ENCODE measurements at regions not wholly inside any gene's neighbourhood (a gene's known extent, or its start where the extent isn't known, plus 50 kb on each side); places are given as distances from the start of the nearest gene placed in this dataset.
"Not testable (repeated sequence)": the region's sequence is repeated elsewhere in the genome, so short reads cannot be mapped to it uniquely, and the experiment has no call there.

DNA sequence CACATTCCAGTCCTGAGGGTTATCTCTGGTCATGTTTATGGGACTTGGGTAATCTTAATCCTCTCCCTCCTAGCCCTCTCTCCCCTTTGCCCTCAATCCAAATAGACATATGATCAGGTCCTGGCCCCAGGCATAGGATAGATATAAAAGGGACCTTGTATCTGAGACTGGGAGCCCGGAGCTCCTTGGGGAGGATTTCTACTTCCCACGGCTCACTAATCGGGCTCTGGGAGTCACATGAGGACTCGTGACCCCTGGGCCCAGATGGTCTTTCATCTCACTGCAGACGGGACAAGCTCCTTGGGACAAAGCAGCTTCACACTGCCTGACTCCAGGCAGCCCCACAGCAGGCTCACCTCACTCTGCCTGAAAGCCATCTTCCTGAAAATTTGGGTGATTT lies 57.8 kb upstream of the LYRM9 start:
- TF ChIP-seq, protein P1, sequence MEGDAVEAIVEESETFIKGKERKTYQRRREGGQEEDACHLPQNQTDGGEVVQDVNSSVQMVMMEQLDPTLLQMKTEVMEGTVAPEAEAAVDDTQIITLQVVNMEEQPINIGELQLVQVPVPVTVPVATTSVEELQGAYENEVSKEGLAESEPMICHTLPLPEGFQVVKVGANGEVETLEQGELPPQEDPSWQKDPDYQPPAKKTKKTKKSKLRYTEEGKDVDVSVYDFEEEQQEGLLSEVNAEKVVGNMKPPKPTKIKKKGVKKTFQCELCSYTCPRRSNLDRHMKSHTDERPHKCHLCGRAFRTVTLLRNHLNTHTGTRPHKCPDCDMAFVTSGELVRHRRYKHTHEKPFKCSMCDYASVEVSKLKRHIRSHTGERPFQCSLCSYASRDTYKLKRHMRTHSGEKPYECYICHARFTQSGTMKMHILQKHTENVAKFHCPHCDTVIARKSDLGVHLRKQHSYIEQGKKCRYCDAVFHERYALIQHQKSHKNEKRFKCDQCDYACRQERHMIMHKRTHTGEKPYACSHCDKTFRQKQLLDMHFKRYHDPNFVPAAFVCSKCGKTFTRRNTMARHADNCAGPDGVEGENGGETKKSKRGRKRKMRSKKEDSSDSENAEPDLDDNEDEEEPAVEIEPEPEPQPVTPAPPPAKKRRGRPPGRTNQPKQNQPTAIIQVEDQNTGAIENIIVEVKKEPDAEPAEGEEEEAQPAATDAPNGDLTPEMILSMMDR (IDR thresholded peaks at IDR 0.05; ENCODE audit: low read depth, low read length): no peak
- no peak for DNase-seq
- H3K27me3 ChIP-seq: peaks cover 5% of the 10 kb centered on the region; the same call in 1 of the 2 replicates
- H3K4me1 ChIP-seq: no peaks in the 10 kb centered on the region
- no peaks in the 10 kb centered on the region for H3K9me3 ChIP-seq
- H3K36me3 ChIP-seq: no peaks in the 10 kb centered on the region
- H3K4me3 ChIP-seq (ENCODE audit: low read depth, low read length): no peak overlapping the region

DNA sequence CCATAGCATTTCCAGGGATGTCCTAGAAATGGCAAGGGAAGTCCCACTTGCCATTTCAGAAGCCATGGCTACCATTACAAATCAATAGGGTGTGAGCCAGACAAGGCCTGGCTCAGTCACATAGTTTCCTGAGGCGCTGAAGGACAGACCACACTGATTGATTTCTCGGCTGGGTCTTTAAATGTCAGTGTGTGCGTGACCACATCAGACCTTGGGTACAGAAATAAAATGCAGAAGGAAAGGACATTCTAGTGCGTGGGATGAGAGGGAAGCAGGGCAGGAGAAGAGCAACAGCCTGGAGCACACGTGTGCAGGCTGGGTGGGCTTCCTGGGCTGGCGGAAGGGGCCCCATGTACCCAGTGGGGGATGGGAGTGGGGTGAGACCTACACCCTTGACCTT lies 58.7 kb upstream of the LYRM9 start:
- no peak overlapping the region for H3K4me3 ChIP-seq (ENCODE audit: low read depth, low read length)
- no peaks in the 10 kb centered on the region for H3K4me1 ChIP-seq
- DNase-seq: no peak
- TF ChIP-seq, protein P1 (IDR thresholded peaks at IDR 0.05; ENCODE audit: low read depth, low read length): no peak
- H3K27me3 ChIP-seq: peaks cover 5% of the 10 kb centered on the region; the same call in 1 of the 2 replicates
- no peaks in the 10 kb centered on the region for H3K36me3 ChIP-seq
- H3K9me3 ChIP-seq: no peaks in the 10 kb centered on the region

DNA sequence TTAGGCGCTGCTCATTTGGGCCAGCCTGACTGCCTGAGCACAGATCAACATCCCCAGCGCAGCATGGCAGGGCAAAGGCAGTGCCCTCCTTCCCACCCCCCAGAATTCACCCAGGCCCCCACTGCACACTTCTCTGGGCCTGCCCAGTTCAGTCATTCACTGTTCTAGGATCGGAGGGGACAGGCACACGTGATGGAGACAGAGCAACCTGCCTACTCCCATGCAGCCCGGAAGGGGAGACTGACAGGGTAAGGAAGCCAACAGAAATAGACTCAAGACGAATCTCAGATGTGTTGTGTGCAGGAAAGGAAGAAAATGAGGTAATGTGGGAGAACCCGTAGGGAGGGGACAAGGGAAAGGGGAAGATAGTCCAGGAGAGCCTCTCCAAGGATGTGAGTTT lies 59.2 kb upstream of the LYRM9 start:
- TF ChIP-seq, protein P1 (IDR thresholded peaks at IDR 0.05; ENCODE audit: low read depth, low read length): no peak
- no peak for DNase-seq
- Histone ChIP-seq H3K9me3 (no peaks in the 10 kb centered on the region), H3K36me3 (no peaks in the 10 kb centered on the region), H3K4me1 (no peaks in the 10 kb centered on the region), H3K4me3 (ENCODE audit: low read depth, low read length) (no peak overlapping the region), H3K27me3 (peaks cover 5% of the 10 kb centered on the region; the same call in 1 of the 2 replicates)

DNA sequence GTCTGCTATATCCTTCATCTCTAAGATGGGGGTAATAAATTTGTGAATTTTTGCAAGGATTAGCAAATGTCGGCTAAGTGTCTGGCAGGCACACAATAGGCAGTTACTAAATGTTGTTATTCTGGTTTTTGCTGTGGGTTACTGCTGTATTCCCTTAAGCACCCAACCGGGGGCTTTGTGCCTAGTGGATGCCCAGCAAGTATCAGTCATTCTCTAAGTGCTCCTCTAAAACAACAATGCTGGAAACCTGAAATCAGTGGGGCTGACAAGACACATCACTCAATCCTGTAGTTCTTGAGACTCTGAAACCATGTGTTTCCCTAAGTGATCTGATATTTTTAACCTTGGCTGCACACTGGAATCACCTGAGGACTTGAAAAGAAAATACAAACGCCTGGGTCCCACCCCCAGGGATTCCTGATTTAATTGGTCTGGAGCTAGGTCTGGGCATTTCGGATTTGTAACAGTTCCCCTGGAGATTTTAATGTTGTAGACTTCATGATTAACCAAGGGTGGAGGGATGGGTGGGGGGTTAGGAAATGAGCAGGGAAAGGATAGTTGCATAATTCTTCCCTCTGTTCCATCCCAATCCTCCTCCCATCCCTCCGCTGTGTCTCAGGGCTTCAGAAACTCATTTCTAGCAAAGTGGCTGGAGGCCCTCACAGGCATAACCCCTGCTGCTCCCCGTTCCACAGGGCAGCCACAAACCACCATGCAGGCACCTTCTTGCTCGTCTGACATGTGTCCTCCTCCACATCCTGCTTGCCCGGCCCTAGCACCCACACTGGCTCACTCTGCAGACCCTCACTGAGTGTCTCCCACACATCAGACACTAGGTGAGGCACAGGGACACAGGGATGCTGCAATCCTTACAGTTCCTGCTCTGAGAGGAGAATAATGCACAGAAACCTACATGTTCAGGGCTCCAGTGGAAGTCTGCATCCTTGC lies 61.7 kb upstream of the LYRM9 start:
- Histone ChIP-seq H3K4me1 (no peaks in the 10 kb centered on the region), H3K36me3 (no peaks in the 10 kb centered on the region), H3K9me3 (no peaks in the 10 kb centered on the region), H3K4me3 (ENCODE audit: low read depth, low read length) (no peak overlapping the region), H3K27me3 (peaks cover 5% of the 10 kb centered on the region; the same call in 1 of the 2 replicates)
- TF ChIP-seq, protein P1 (IDR thresholded peaks at IDR 0.05; ENCODE audit: low read depth, low read length): no peak
- DNase-seq: no peak

DNA sequence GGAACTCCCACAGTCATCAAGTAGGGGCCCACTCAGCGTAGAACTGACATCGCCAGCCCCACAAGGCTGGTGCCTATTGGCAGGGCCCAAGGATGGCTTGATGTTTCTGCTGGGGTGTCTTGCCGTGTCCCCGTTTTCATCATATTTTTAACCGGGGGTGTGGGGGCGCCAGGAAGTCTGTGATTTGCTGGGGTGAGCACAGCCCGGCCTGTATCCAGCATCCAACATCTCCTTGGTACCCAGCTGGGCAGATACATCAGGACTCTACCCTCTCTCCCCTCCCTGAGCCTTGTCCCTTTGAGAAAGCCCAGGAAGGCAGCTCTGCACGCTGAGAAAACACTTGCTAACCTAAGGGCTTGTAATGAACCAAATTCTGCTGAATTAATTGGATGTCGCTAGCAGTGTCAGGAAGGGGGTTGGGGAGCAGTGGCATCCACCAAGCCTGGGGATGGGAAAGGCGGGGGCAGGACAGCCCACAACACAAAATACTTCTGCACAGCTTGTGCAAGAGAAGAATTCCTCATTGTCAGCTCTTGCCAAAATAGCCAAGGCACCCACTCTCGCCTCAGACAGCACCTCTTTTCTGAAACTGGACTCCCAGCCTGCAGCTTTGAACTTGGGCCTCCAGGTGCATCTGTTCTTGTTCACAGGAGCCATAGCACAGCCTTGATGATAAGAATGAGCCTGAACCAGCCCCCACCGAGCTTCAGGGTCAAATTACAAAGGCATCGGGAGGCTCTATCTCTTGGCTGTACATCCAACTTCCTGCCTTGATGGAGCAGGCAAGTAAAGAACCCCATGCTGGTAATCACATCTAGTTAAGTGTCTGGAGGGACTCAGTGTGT lies 63.7 kb upstream of the LYRM9 start:
- Histone ChIP-seq H3K4me3 (ENCODE audit: low read depth, low read length) (no peak overlapping the region), H3K9me3 (no peaks in the 10 kb centered on the region), H3K4me1 (no peaks in the 10 kb centered on the region), H3K36me3 (no peaks in the 10 kb centered on the region), H3K27me3 (peaks cover 5% of the 10 kb centered on the region; the same call in 1 of the 2 replicates)
- TF ChIP-seq, protein P1 (IDR thresholded peaks at IDR 0.05; ENCODE audit: low read depth, low read length): no peak
- DNase-seq: peak; percentile 3

DNA sequence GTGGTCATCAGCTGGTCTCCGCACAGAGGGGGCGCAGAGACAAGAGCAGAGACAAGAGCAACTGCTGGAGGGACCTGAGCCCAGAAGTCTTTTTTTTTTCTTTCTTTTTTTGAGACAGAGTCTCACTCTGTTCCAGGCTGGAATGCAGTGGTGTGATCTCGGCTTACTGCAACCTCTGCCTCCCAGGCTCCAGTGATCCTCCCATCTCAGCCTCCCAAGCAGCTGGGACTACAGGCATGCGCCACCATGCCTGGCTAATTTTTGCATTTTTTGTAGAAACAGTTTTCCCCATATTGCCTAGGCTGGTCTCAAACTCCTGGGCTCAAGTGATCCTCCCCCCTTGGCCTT lies 64.3 kb upstream of the LYRM9 start:
- H3K4me3 ChIP-seq (ENCODE audit: low read depth, low read length); H3K36me3 ChIP-seq; H3K27me3 ChIP-seq; H3K4me1 ChIP-seq; DNase-seq; H3K9me3 ChIP-seq: not testable (repeated sequence)
